GM23338 (cell line): ENCODE measurements at regions not wholly inside any gene's neighbourhood (a gene's known extent, or its start where the extent isn't known, plus 50 kb on each side); places are given as distances from the start of the nearest gene placed in this dataset.
"Not testable (repeated sequence)": the region's sequence is repeated elsewhere in the genome, so short reads cannot be mapped to it uniquely, and the experiment has no call there.

ENCODE experiments used
- ATAC-seq: fragments of 200-7000 bp; cut with Tn5 transposase; 3 replicates; pipeline ENCODE4 v1.9.1; 2020
- DNase-seq: peaks from one replicate; pipeline ENCODE4 v3.0.0-alpha.2; 2015; ENCODE audit warnings: low spot score
- H2AFZ ChIP-seq: fragments of 200-600 bp; sonication (generic); 2 replicates; pipeline ENCODE4 v1.8.0; 2016; ENCODE audit warnings: antibody characterized with exemption, mild to moderate bottlenecking, moderate library complexity
- H3F3A ChIP-seq: fragments of 200-600 bp; sonication (generic); replicated peaks from 2 replicates; pipeline ENCODE4 v1.8.0; 2017; ENCODE audit warnings: antibody characterized with exemption, mixed run types, low read depth
- H3K27ac ChIP-seq: fragments of 200-600 bp; sonication (generic); 2 replicates; pipeline ENCODE4 v1.6.1; 2016; ENCODE audit warnings: low read depth
- H3K27me3 ChIP-seq: fragments of 200-600 bp; sonication (generic); 2 replicates; pipeline ENCODE4 v1.8.0; 2016; ENCODE audit warnings: mild to moderate bottlenecking, mixed run types, moderate library complexity; ENCODE audit not compliant: insufficient read depth
- H3K36me3 ChIP-seq: fragments of 200-600 bp; sonication (generic); 2 replicates; pipeline ENCODE4 v1.8.0; 2016; ENCODE audit warnings: mild to moderate bottlenecking; ENCODE audit not compliant: insufficient read depth
- H3K4me1 ChIP-seq: fragments of 200-600 bp; sonication (generic); 2 replicates; pipeline ENCODE4 v1.8.0; 2016; ENCODE audit warnings: mild to moderate bottlenecking, moderate library complexity; ENCODE audit not compliant: insufficient read depth
- H3K4me2 ChIP-seq: fragments of 200-600 bp; sonication (generic); 2 replicates; pipeline ENCODE4 v1.7.1; 2017; ENCODE audit warnings: mixed run types
- H3K4me3 ChIP-seq: fragments of 200-600 bp; sonication (generic); 2 replicates; pipeline ENCODE4 v1.6.1; 2016; ENCODE audit warnings: mixed run types
- H3K79me2 ChIP-seq: fragments of 200-600 bp; sonication (generic); replicated peaks from 2 replicates; pipeline ENCODE4 v1.8.0; 2017; ENCODE audit warnings: mild to moderate bottlenecking; ENCODE audit not compliant: insufficient read depth
- H3K9me2 ChIP-seq: fragments of 200-600 bp; sonication (generic); 2 replicates; pipeline ENCODE4 v1.8.0; 2017; ENCODE audit not compliant: insufficient read depth
- H4K20me1 ChIP-seq: fragments of 200-600 bp; sonication (generic); replicated peaks from 2 replicates; pipeline ENCODE4 v1.8.0; 2017; ENCODE audit warnings: mild to moderate bottlenecking; ENCODE audit not compliant: insufficient read depth
- H3K27ac Mint-ChIP-seq: 2 replicates; pipeline ENCODE4 v1.8.0; 2020; ENCODE audit warnings: inconsistent platforms, mild to moderate bottlenecking, moderate library complexity, mixed read lengths
- H3K27me3 Mint-ChIP-seq: 3 replicates; pipeline ENCODE4 v1.8.0; 2022; ENCODE audit warnings: low read depth, mild to moderate bottlenecking, moderate library complexity, mixed read lengths, inconsistent platforms; ENCODE audit not compliant: insufficient read depth, poor library complexity
- H3K36me3 Mint-ChIP-seq: 3 replicates; pipeline ENCODE4 v1.8.0; 2021; ENCODE audit warnings: low read depth, mild to moderate bottlenecking, inconsistent platforms, moderate library complexity, mixed read lengths
- H3K4me1 Mint-ChIP-seq: 3 replicates; pipeline ENCODE4 v1.8.0; 2020; ENCODE audit warnings: mild to moderate bottlenecking, inconsistent platforms, mixed read lengths
- H3K4me3 Mint-ChIP-seq: 3 replicates; pipeline ENCODE4 v1.8.0; 2021; ENCODE audit warnings: moderate library complexity, mild to moderate bottlenecking, inconsistent platforms, mixed read lengths
- H3K9me3 Mint-ChIP-seq: 3 replicates; pipeline ENCODE4 v1.8.0; 2020; ENCODE audit warnings: moderate library complexity, mild to moderate bottlenecking, inconsistent platforms, mixed read lengths
- CREB1 ChIP-seq: fragments of 250-450 bp; sonication (Bioruptor Pico); IDR thresholded peaks from 2 replicates; pipeline ENCODE4 v1.5.0; 2020; ENCODE audit warnings: low read depth, mild to moderate bottlenecking, moderate library complexity
- NANOG ChIP-seq: IDR thresholded peaks from 2 replicates; pipeline ENCODE4 v1.6.1; 2016; ENCODE audit warnings: antibody characterized with exemption, borderline replicate concordance
- POLR2AphosphoS5 ChIP-seq: IDR thresholded peaks from 2 replicates; pipeline ENCODE4 v1.6.1; 2016; ENCODE audit warnings: antibody characterized with exemption, low read depth
- STAT1 ChIP-seq: IDR thresholded peaks from one replicate; pipeline ENCODE4 v1.6.1; 2016; ENCODE audit warnings: antibody characterized with exemption; ENCODE audit not compliant: unreplicated experiment
- ZNF114 ChIP-seq: fragments of 250-450 bp; sonication (Bioruptor Pico); IDR thresholded peaks from 2 replicates; pipeline ENCODE4 v1.5.0; 2020; ENCODE audit warnings: mild to moderate bottlenecking, moderate library complexity
- ZNF331 ChIP-seq: fragments of 250-450 bp; sonication (Bioruptor Pico); IDR thresholded peaks from 2 replicates; pipeline ENCODE4 v1.5.0; 2020; ENCODE audit warnings: low read depth, mild to moderate bottlenecking, moderate library complexity
- TF ChIP-seq, protein P1 (sequence below): fragments of 250-450 bp; sonication (Bioruptor Pico); IDR thresholded peaks from 2 replicates; pipeline ENCODE4 v1.5.0; 2020; ENCODE audit warnings: mild to moderate bottlenecking, moderate library complexity
- TF ChIP-seq, protein P2 (sequence below): IDR thresholded peaks from 2 replicates; pipeline ENCODE4 v1.6.1; 2016; ENCODE audit warnings: antibody characterized with exemption
- TF ChIP-seq, protein P3 (sequence below), 2 experiments: fragments of 200-600 bp in 1 of 2; sonication (generic) in 1 of 2; conservative IDR thresholded peaks; 2 replicates each; pipeline versions ENCODE4 v1.5.1 to v1.6.1; 2016 to 2017; ENCODE audit warnings: antibody characterized with exemption in 2 of 2, low read depth in 2 of 2, mild to moderate bottlenecking in 2 of 2, moderate library complexity in 1 of 2
- TF ChIP-seq, protein P4 (sequence below): IDR thresholded peaks from one replicate; pipeline ENCODE4 v1.6.1; 2018; ENCODE audit warnings: antibody characterized with exemption; ENCODE audit not compliant: unreplicated experiment

DNA sequence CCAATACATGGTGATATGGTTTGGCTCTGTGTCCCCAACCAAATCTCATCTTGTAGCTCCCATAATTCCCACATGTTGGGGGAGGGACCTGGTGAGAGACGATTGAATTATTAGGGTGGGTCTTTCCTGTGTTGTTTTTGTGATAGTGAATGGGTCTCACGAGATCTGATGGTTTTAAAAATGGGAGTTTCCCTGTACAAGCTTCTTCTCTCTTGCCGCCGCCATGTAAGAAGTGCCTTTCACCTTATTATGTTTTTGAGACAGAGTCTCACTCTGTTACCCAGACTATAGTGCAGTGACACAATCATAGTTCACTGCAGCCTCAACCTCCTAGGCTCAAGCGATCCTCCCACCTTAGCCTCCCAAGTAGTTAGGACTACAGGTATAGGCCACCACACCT, 629.1 kb downstream of the QKI start:
- not testable (repeated sequence) for H3K27me3 ChIP-seq, H3K4me3 ChIP-seq, H2AFZ ChIP-seq, ATAC-seq, H3K4me2 ChIP-seq, DNase-seq, H3K27ac ChIP-seq, H4K20me1 ChIP-seq, H3K9me2 ChIP-seq, H3K27ac Mint-ChIP-seq, H3K79me2 ChIP-seq, H3K4me3 Mint-ChIP-seq, H3K4me1 ChIP-seq, H3K36me3 Mint-ChIP-seq, H3K27me3 Mint-ChIP-seq, H3K36me3 ChIP-seq, H3F3A ChIP-seq, H3K4me1 Mint-ChIP-seq
- H3K9me3 Mint-ChIP-seq: peaks cover 14% of the 10 kb centered on the region; the same call in 2 of the 3 replicates

DNA sequence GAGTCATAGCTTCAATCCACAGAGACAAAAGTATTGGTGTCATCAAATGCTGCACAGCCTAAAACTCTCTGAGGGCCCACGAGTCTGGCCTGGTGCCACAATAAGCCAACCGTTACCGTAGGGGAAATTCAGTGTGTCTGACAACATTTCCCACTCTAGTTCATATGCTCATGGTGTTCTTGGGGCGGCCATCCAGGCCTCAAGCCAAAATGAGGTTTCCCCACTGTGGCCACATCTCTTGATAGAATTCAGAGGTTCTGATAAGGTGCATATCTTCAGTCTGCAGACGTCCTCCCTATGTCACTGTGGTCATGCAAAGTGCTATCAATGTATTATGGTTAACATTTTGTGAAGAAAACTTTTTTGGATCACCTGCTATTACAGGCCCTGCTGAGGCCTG, 627.7 kb downstream of the QKI start:
- Mint-ChIP-seq H3K4me1 (no peaks in the 10 kb centered on the region), H3K36me3 (peaks cover 10% of the 10 kb centered on the region), H3K27me3 (peaks cover 2% of the 10 kb centered on the region), H3K9me3 (peaks cover 14% of the 10 kb centered on the region; the same call in 2 of the 3 replicates), H3K4me3 (no peak overlapping the region), H3K27ac (no peak overlapping the region)
- H4K20me1 ChIP-seq: no peaks in the 10 kb centered on the region
- H3K4me1 ChIP-seq: no peaks in the 10 kb centered on the region
- H3K27ac ChIP-seq: no peak overlapping the region
- H3K36me3 ChIP-seq: no peaks in the 10 kb centered on the region
- H2AFZ ChIP-seq: no peak overlapping the region
- H3K4me3 ChIP-seq: no peak overlapping the region
- H3K79me2 ChIP-seq: no peaks in the 10 kb centered on the region
- DNase-seq (no peak), ATAC-seq (no peak)
- peaks cover 4% of the 10 kb centered on the region; the same call in 1 of the 2 replicates for H3K9me2 ChIP-seq
- no peak overlapping the region for H3K4me2 ChIP-seq
- H3F3A ChIP-seq: no peaks in the 10 kb centered on the region
- H3K27me3 ChIP-seq: no peaks in the 10 kb centered on the region
- TF ChIP-seq ZNF114 (CRISPR knock-in tag): no peak
- TF ChIP-seq, protein P1, sequence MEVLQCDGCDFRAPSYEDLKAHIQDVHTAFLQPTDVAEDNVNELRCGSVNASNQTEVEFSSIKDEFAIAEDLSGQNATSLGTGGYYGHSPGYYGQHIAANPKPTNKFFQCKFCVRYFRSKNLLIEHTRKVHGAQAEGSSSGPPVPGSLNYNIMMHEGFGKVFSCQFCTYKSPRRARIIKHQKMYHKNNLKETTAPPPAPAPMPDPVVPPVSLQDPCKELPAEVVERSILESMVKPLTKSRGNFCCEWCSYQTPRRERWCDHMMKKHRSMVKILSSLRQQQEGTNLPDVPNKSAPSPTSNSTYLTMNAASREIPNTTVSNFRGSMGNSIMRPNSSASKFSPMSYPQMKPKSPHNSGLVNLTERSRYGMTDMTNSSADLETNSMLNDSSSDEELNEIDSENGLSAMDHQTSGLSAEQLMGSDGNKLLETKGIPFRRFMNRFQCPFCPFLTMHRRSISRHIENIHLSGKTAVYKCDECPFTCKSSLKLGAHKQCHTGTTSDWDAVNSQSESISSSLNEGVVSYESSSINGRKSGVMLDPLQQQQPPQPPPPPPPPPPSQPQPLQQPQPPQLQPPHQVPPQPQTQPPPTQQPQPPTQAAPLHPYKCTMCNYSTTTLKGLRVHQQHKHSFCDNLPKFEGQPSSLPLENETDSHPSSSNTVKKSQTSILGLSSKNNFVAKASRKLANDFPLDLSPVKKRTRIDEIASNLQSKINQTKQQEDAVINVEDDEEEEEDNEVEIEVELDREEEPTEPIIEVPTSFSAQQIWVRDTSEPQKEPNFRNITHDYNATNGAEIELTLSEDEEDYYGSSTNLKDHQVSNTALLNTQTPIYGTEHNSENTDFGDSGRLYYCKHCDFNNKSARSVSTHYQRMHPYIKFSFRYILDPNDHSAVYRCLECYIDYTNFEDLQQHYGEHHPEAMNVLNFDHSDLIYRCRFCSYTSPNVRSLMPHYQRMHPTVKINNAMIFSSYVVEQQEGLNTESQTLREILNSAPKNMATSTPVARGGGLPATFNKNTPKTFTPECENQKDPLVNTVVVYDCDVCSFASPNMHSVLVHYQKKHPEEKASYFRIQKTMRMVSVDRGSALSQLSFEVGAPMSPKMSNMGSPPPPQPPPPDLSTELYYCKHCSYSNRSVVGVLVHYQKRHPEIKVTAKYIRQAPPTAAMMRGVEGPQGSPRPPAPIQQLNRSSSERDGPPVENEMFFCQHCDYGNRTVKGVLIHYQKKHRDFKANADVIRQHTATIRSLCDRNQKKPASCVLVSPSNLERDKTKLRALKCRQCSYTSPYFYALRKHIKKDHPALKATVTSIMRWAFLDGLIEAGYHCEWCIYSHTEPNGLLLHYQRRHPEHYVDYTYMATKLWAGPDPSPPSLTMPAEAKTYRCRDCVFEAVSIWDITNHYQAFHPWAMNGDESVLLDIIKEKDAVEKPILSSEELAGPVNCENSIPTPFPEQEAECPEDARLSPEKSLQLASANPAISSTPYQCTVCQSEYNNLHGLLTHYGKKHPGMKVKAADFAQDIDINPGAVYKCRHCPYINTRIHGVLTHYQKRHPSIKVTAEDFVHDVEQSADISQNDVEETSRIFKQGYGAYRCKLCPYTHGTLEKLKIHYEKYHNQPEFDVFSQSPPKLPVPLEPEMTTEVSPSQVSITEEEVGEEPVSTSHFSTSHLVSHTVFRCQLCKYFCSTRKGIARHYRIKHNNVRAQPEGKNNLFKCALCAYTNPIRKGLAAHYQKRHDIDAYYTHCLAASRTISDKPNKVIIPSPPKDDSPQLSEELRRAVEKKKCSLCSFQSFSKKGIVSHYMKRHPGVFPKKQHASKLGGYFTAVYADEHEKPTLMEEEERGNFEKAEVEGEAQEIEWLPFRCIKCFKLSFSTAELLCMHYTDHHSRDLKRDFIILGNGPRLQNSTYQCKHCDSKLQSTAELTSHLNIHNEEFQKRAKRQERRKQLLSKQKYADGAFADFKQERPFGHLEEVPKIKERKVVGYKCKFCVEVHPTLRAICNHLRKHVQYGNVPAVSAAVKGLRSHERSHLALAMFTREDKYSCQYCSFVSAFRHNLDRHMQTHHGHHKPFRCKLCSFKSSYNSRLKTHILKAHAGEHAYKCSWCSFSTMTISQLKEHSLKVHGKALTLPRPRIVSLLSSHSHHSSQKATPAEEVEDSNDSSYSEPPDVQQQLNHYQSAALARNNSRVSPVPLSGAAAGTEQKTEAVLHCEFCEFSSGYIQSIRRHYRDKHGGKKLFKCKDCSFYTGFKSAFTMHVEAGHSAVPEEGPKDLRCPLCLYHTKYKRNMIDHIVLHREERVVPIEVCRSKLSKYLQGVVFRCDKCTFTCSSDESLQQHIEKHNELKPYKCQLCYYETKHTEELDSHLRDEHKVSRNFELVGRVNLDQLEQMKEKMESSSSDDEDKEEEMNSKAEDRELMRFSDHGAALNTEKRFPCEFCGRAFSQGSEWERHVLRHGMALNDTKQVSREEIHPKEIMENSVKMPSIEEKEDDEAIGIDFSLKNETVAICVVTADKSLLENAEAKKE (CRISPR knock-in tag): no peak
- no peak for TF ChIP-seq CREB1 (CRISPR knock-in tag)
- TF ChIP-seq, protein P2, sequence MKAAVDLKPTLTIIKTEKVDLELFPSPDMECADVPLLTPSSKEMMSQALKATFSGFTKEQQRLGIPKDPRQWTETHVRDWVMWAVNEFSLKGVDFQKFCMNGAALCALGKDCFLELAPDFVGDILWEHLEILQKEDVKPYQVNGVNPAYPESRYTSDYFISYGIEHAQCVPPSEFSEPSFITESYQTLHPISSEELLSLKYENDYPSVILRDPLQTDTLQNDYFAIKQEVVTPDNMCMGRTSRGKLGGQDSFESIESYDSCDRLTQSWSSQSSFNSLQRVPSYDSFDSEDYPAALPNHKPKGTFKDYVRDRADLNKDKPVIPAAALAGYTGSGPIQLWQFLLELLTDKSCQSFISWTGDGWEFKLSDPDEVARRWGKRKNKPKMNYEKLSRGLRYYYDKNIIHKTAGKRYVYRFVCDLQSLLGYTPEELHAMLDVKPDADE: no peak
- TF ChIP-seq, protein P3, sequence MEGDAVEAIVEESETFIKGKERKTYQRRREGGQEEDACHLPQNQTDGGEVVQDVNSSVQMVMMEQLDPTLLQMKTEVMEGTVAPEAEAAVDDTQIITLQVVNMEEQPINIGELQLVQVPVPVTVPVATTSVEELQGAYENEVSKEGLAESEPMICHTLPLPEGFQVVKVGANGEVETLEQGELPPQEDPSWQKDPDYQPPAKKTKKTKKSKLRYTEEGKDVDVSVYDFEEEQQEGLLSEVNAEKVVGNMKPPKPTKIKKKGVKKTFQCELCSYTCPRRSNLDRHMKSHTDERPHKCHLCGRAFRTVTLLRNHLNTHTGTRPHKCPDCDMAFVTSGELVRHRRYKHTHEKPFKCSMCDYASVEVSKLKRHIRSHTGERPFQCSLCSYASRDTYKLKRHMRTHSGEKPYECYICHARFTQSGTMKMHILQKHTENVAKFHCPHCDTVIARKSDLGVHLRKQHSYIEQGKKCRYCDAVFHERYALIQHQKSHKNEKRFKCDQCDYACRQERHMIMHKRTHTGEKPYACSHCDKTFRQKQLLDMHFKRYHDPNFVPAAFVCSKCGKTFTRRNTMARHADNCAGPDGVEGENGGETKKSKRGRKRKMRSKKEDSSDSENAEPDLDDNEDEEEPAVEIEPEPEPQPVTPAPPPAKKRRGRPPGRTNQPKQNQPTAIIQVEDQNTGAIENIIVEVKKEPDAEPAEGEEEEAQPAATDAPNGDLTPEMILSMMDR (conservative IDR thresholded peaks at IDR 0.05; ENCODE audit: low read depth in 2 of 2): no peak
- TF ChIP-seq NANOG: no peak
- TF ChIP-seq, protein P4, sequence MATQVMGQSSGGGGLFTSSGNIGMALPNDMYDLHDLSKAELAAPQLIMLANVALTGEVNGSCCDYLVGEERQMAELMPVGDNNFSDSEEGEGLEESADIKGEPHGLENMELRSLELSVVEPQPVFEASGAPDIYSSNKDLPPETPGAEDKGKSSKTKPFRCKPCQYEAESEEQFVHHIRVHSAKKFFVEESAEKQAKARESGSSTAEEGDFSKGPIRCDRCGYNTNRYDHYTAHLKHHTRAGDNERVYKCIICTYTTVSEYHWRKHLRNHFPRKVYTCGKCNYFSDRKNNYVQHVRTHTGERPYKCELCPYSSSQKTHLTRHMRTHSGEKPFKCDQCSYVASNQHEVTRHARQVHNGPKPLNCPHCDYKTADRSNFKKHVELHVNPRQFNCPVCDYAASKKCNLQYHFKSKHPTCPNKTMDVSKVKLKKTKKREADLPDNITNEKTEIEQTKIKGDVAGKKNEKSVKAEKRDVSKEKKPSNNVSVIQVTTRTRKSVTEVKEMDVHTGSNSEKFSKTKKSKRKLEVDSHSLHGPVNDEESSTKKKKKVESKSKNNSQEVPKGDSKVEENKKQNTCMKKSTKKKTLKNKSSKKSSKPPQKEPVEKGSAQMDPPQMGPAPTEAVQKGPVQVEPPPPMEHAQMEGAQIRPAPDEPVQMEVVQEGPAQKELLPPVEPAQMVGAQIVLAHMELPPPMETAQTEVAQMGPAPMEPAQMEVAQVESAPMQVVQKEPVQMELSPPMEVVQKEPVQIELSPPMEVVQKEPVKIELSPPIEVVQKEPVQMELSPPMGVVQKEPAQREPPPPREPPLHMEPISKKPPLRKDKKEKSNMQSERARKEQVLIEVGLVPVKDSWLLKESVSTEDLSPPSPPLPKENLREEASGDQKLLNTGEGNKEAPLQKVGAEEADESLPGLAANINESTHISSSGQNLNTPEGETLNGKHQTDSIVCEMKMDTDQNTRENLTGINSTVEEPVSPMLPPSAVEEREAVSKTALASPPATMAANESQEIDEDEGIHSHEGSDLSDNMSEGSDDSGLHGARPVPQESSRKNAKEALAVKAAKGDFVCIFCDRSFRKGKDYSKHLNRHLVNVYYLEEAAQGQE: no peak
- no peak for TF ChIP-seq POLR2AphosphoS5
- no peak for TF ChIP-seq ZNF331 (CRISPR knock-in tag)
- no peak for TF ChIP-seq STAT1
